ENCODE measurements at regions not wholly inside any gene's neighbourhood (a gene's known extent, or its start where the extent isn't known, plus 50 kb on each side); places are given as distances from the start of the nearest gene placed in this dataset.

DNA sequence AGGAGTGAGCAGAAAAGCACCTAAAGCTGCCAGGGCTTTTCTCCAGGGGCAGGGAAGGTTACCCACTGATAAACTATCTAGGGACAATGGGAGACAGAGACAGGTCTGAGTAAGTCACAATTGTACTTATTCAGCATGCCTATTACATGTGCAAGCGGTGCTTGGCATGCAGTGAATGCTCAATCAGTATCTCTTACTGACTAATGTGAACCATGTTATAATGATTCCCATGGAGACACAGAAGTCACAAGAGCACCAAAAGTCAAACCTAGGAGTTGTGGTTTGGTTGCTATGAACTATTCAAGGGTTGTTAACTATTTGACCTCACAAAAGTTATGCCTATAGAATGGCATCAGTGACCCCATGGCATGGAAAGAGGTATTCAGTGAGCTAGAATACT, 50.0 kb upstream of the RASGRP1 start:
- Histone ChIP-seq H3K27ac (no peak overlapping the region), H3K4me3 (ENCODE audit: low read depth, low read length) (no peak overlapping the region), H3K36me3 (replicated peaks) (no peaks in the 10 kb centered on the region), H3K27me3 (replicated peaks) (no peaks in the 10 kb centered on the region)
- TF ChIP-seq, protein P1, sequence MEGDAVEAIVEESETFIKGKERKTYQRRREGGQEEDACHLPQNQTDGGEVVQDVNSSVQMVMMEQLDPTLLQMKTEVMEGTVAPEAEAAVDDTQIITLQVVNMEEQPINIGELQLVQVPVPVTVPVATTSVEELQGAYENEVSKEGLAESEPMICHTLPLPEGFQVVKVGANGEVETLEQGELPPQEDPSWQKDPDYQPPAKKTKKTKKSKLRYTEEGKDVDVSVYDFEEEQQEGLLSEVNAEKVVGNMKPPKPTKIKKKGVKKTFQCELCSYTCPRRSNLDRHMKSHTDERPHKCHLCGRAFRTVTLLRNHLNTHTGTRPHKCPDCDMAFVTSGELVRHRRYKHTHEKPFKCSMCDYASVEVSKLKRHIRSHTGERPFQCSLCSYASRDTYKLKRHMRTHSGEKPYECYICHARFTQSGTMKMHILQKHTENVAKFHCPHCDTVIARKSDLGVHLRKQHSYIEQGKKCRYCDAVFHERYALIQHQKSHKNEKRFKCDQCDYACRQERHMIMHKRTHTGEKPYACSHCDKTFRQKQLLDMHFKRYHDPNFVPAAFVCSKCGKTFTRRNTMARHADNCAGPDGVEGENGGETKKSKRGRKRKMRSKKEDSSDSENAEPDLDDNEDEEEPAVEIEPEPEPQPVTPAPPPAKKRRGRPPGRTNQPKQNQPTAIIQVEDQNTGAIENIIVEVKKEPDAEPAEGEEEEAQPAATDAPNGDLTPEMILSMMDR (IDR thresholded peaks at IDR 0.05; ENCODE audit: low read depth, low read length, missing control alignments), result no peak
- no peak for DNase-seq
- in situ Hi-C loops (cut with HindIII; ENCODE audit: low pct_ligation_motif_present, low sequenced_read_pairs), result no loop called here

DNA sequence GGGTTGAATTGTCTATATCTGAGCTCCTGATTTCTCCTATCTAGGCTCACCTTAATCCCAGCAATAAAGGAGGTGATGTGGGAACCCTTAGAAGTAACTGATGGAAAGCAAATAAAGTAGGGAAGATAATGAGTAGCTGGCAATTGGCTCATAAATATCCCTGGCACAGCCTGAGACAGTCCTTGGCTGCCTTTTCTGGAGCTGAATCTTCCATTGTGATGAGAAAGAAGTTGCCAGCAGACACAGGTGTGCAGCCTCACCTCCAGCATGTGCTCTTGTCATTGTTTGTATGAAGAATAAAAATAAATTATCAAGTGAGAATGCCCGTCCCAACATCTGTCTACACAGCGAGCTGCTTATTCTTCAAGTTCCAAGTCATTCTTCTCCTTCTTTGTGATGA, 53.2 kb upstream of the RASGRP1 start:
- in situ Hi-C loops (cut with HindIII; ENCODE audit: low pct_ligation_motif_present, low sequenced_read_pairs), result no loop called here
- Histone ChIP-seq H3K36me3 (replicated peaks) (no peaks in the 10 kb centered on the region), H3K27ac (no peak overlapping the region), H3K27me3 (replicated peaks) (peaks cover 3% of the 10 kb centered on the region), H3K4me3 (ENCODE audit: low read depth, low read length) (no peak overlapping the region)
- no peak for DNase-seq
- TF ChIP-seq, protein P1 (IDR thresholded peaks at IDR 0.05; ENCODE audit: low read depth, low read length, missing control alignments), result no peak

DNA sequence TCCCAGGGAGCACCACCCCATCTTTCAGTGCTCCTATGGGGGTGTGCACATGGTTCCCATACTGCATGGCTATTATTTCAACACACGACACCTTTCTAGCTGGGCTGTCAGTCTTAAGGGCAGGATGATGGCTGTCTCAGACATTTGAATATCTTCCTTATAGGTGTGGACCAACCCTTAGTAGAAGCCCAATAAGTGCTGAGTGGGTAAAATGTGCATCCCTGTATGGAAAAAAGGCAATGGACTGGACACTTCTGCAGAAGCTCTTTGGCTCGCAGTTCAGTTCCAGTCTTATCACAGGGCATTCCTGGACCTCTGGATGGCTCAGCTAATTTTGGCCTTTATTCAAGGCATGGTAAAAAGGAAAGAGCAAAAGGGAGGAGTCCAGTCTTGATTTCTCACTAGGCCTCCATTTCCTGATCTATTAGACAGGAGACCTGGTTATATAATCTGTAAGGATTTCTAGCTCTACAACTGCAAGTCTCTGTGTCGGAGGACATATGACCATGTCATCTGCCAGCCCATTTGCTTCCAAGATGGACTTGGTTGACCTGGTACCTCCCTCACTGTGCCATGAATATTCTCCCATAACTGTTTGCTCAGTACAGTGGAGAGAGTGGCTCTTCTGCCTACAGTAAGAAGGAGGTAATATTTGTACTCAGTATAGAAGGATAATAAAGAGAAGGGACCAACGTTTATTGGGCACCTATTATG, 53.8 kb upstream of the RASGRP1 start:
- peaks cover 3% of the 10 kb centered on the region for H3K27me3 ChIP-seq (replicated peaks)
- no peak for DNase-seq
- in situ Hi-C loops (cut with HindIII; ENCODE audit: low pct_ligation_motif_present, low sequenced_read_pairs), result no loop called here
- no peaks in the 10 kb centered on the region for H3K36me3 ChIP-seq (replicated peaks)
- no peak overlapping the region for H3K4me3 ChIP-seq (ENCODE audit: low read depth, low read length)
- H3K27ac ChIP-seq, result no peak overlapping the region
- TF ChIP-seq, protein P1 (IDR thresholded peaks at IDR 0.05; ENCODE audit: low read depth, low read length, missing control alignments), result no peak

DNA sequence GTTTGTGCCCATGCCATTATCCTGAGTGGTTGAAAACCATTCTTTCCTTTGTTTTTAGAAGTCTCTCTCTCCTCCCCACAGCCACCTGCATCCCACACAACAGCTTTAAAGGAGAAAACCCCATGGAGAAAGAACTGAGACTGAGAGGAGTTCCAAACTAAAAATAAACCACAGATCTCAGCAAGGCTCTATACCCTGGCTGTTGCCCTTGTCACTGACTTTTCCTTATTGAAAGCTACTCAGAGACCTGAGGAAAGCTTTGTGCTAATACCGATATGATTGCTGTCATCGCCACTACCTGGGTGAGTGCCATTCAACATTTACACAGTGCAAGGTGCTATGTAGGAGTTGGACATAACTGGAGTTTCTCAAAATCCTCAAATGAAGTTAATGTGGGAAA, 55.5 kb upstream of the RASGRP1 start:
- DNase-seq, result no peak
- H3K27me3 ChIP-seq (replicated peaks), result peaks cover 3% of the 10 kb centered on the region
- H3K27ac ChIP-seq, result no peak overlapping the region
- in situ Hi-C loops (cut with HindIII; ENCODE audit: low pct_ligation_motif_present, low sequenced_read_pairs), result no loop called here
- H3K36me3 ChIP-seq (replicated peaks), result no peaks in the 10 kb centered on the region
- H3K4me3 ChIP-seq (ENCODE audit: low read depth, low read length), result no peak overlapping the region
- TF ChIP-seq, protein P1 (IDR thresholded peaks at IDR 0.05; ENCODE audit: low read depth, low read length, missing control alignments), result no peak

DNA sequence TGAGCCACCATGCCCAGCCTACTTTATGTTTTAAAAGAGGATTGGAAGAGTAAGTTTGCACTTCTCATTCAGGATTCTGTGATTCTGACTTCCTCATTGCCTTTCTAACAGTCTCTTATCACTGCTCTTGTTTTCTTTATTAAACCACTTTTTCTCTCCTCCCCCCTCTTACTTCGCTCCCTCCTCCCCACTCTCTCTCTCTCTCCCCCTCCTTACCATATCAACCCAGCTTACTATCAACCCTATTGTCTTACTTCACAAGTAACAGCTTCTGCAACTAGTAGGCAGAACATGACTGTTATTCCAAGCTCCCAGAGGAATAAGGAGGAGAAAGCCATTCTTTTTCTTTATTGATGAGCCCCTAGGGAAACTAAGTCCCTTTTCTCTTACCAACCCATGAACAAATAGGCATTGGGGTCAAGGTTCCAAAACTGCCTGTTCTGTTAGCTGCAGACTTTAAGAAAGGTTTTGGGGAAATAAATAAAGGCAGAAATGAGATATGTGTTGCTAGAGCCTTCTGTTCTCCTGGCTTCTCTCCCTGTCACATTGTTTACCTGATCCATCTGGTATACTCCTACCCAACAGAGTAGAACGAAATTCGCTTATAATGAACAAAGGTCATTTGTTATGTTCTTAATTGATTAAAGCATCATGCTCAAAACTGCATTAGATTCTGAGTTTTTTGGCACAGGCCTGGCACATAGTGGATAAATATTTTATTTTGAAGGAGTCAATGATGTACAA, 56.4 kb upstream of the RASGRP1 start:
- in situ Hi-C loops (cut with HindIII; ENCODE audit: low pct_ligation_motif_present, low sequenced_read_pairs), result no loop called here
- no peak overlapping the region for H3K4me3 ChIP-seq (ENCODE audit: low read depth, low read length)
- H3K27me3 ChIP-seq (replicated peaks), result peaks cover 3% of the 10 kb centered on the region
- TF ChIP-seq, protein P1 (IDR thresholded peaks at IDR 0.05; ENCODE audit: low read depth, low read length, missing control alignments), result no peak
- H3K36me3 ChIP-seq (replicated peaks), result no peaks in the 10 kb centered on the region
- no peak for DNase-seq
- H3K27ac ChIP-seq, result no peak overlapping the region

Measured in brain microvascular endothelial cell (primary cell).